ENCODE measurements at regions not wholly inside any gene's neighbourhood (a gene's known extent, or its start where the extent isn't known, plus 50 kb on each side); places are given as distances from the start of the nearest gene placed in this dataset.

GRCh38 chr12:127729381-127729780 is 537.6 kb upstream of the TMEM132C start:
- TF ChIP-seq CTCF (conservative IDR thresholded peaks at IDR 0.05 in 1 of 2, IDR thresholded peaks at IDR 0.05 in 1 of 2; ENCODE audit: extremely low read depth in 1 of 2, insufficient read depth in 1 of 2, low read depth in 1 of 2, low read length in 2 of 2) (no peak), EZH2 (IDR thresholded peaks at IDR 0.05; ENCODE audit: borderline replicate concordance, low read length) (no peak)

Measured in mammary epithelial cell (primary cell).